HG03039 (cell line): ENCODE measurements at regions not wholly inside any gene's neighbourhood (a gene's known extent, or its start where the extent isn't known, plus 50 kb on each side); places are given as distances from the start of the nearest gene placed in this dataset.

Experiments
- ATAC-seq: cut with Tn5 transposase; IDR thresholded peaks from one replicate; pipeline ENCODE4 v1.9.1; 2021; ENCODE audit warnings: mild to moderate bottlenecking, moderate library complexity; ENCODE audit not compliant: unreplicated experiment

- no peak for ATAC-seq
These were observed 50.8 kb upstream of the SLC36A4 start for GRCh38 chr11:93248602-93249001.

DNA sequence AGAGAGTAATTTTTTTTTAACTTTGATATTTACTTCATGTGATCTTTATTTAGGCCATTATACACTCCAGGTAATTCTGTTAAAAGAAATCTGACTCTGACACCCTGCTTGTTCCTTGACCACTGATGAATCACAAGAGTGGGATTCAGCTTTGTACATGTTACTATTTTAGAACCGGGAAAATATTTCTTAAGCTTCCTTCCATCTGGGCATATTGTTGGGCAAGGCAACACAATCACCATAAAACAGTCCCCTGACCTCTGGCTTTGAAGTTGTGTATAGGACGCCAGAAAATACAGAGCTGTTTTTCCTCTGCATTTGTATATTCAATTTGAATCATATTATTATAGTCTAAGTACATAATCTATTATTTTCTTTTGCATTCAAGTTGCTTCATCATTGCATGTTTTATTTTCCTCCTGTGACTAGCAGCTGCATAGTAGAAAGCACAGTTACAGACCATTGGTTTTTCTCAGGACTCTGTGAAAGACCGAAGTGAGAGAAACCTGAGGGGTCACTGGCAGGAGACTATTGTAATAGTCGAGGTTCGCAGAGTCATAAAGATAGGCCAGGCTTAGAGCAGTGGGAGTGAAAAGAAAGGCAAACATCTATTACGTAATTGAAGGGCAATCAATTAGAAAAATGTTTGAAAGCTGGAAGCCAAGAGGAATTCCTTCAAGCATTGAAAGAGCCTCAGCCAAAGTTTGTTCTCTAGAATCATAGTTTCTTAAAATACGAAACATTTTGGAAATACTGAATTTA, 51.8 kb upstream of the SLC36A4 start:
- ATAC-seq = no peak

DNA sequence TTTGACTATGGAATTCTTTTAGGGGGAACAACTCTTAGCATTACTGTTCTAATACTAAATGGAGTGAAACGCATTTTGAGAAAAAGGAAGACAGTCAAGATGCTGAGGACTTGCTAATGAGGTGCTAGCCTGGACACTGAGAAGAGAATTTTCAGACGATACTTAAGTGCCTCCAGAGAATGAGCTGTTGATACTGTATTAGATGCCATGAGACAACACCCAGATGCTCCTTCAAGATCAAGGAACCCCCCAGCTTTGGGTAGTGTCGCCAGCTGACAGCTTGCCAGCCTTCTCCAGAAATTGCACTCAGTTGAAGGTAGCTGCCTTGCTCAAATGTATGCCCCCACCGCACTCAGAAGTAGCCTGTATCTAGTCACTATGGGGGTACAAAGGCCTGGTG, 52.5 kb upstream of the SLC36A4 start:
- no peak for ATAC-seq

- no peak for ATAC-seq
These were observed 54.1 kb upstream of the SLC36A4 start for GRCh38 chr11:93251922-93252321.

GRCh38 chr11:93253111-93253510, 55.3 kb upstream of the SLC36A4 start:
- no peak for ATAC-seq

GRCh38 chr11:93256623-93257022, 58.8 kb upstream of the SLC36A4 start:
- ATAC-seq = no peak

DNA sequence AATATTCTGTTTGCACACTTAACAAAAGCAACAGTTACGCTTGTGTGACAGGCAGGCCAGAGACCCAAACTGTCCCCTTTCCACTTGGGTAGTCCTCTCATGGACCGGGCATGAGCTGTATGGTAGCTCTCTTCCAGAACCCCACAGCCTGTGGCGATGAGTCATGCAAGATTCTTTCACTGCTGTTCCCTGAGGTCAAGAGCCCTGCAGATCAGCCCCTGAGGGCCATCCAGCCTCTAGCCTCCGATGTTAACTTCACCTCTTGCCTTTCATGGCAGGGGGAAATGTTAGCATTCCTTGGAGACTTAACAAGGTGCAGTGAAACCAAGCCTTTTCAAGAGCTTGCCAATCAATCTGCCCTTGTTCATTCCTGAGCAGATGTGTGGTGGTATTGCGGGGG, 63.2 kb upstream of the DEUP1 start:
- ATAC-seq = no peak

GRCh38 chr11:93268287-93269040, 62.1 kb upstream of the DEUP1 start:
- no peak for ATAC-seq

DNA sequence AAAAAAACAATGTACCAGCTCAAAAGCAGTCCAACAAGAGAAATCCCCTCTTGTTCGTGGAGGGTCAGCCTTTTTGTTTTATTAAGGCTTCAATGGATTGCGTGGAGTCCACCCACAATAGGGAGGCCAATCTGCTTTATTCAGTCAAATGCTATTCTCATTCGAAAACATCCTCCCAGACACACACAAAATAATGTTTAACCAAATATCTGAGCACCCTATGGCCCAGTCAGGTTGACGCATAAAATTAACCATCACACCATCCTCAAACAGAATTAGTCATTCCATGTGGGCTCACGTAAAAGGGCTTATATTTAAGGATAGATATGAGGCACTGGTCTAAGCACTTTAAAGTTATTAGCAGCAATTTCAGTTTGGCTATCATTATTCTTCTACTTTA, 58.9 kb upstream of the DEUP1 start:
- ATAC-seq = no peak

GRCh38 chr11:93274851-93275250, 55.7 kb upstream of the DEUP1 start:
- no peak for ATAC-seq

DNA sequence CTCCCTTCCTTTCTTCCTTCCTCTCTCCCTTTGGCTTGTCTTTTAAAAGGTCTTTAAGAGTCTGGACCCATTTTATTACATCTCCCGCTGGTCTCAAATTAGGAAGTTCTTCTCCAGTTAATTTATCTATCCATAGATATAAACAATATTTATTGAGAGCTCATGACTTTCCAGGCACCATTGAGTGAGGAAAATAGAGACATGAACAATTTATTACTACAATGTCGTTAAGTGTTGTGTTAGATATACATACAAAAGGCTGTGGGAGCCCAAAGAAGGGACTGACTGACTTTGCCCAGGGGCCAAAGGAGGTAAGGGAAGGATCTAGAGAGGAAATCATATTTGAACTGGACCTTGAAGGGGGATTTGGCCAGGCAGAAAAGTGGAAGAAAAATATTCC, 51.6 kb upstream of the DEUP1 start:
- ATAC-seq = no peak

DNA sequence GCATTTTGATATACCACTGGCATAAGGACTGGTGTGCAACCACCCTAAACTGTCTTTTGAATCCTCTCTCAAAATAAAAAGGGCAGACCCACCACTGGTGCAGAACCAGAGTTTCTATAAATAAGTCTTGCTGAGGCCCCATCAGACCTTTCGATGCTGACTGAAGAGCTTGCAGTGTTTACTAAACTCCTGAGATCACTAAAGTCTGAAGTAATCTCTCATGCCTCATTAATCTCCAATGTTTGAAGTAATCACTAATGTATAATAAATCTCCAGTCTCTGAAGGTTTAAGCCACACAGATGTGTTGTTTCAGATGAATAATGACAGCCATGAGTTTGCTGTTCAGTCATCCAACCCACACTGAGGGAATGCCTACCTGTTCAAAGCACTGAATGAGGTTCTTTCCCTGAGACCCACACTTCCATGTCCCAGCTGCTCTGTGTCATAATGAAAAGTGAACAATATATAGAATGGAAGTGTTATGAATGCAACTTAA, 50.6 kb upstream of the DEUP1 start:
- ATAC-seq = peak; percentile 83
